Nephron (organoid): ENCODE measurements at regions not wholly inside any gene's neighbourhood (a gene's known extent, or its start where the extent isn't known, plus 50 kb on each side); places are given as distances from the start of the nearest gene placed in this dataset.
"Not testable (repeated sequence)": the region's sequence is repeated elsewhere in the genome, so short reads cannot be mapped to it uniquely, and the experiment has no call there.

Experiments
- H3K27ac Mint-ChIP-seq, 3 experiments: 2 replicates each; pipeline ENCODE4 v1.8.0; 2020; ENCODE audit warnings: mixed read lengths in 3 of 3, mild to moderate bottlenecking in 2 of 3, moderate library complexity in 1 of 3
- H3K27me3 Mint-ChIP-seq: 2 replicates; pipeline ENCODE4 v1.8.0; 2021; ENCODE audit warnings: low read depth, mild to moderate bottlenecking, moderate library complexity, mixed read lengths
- H3K36me3 Mint-ChIP-seq: 2 replicates; pipeline ENCODE4 v1.8.0; 2020; ENCODE audit warnings: low read depth, mixed read lengths
- H3K4me1 Mint-ChIP-seq: 2 replicates; pipeline ENCODE4 v1.8.0; 2020; ENCODE audit warnings: mixed read lengths
- H3K4me3 Mint-ChIP-seq, 3 experiments: 2 replicates each; pipeline ENCODE4 v1.8.0; 2020; ENCODE audit warnings: mild to moderate bottlenecking in 3 of 3, mixed read lengths in 3 of 3, moderate library complexity in 2 of 3
- H3K9me3 Mint-ChIP-seq: 2 replicates; pipeline ENCODE4 v1.8.0; 2020; ENCODE audit warnings: mixed read lengths
- CTCF ChIP-seq, 3 experiments: fragments of 200-600 bp; sonication (generic); IDR thresholded peaks; one replicate each; pipeline ENCODE4 v1.5.0; 2021; ENCODE audit warnings: antibody characterized with exemption in 3 of 3; ENCODE audit not compliant: unreplicated experiment in 3 of 3

- Mint-ChIP-seq H3K27ac (no peak overlapping the region), H3K9me3 (peaks cover 5% of the 10 kb centered on the region), H3K4me3 (no peak overlapping the region), H3K4me1 (no peaks in the 10 kb centered on the region), H3K36me3 (peaks cover 5% of the 10 kb centered on the region), H3K27me3 (peaks cover 4% of the 10 kb centered on the region)
- TF ChIP-seq CTCF (IDR thresholded peaks at IDR 0.05; ENCODE audit: unreplicated experiment in 3 of 3): no peak
These were observed 91.1 kb downstream of the OR13A1 start for GRCh38 chr10:45224219-45224841.

GRCh38 chr10:45227042-45227441 lies 88.4 kb downstream of the OR13A1 start:
- TF ChIP-seq CTCF (IDR thresholded peaks at IDR 0.05; ENCODE audit: unreplicated experiment in 3 of 3): no peak
- Mint-ChIP-seq H3K27me3 (peaks cover 5% of the 10 kb centered on the region), H3K4me1 (no peaks in the 10 kb centered on the region), H3K36me3 (peaks cover 7% of the 10 kb centered on the region), H3K9me3 (peaks cover 19% of the 10 kb centered on the region), H3K4me3 (no peak overlapping the region), H3K27ac (no peak overlapping the region)

- H3K36me3 Mint-ChIP-seq: peaks cover 7% of the 10 kb centered on the region
These were observed 88.0 kb downstream of the OR13A1 start for GRCh38 chr10:45227456-45227855.

GRCh38 chr10:45229823-45230222 lies 85.6 kb downstream of the OR13A1 start:
- no peaks in the 10 kb centered on the region for H3K4me1 Mint-ChIP-seq
- peaks cover 7% of the 10 kb centered on the region for H3K36me3 Mint-ChIP-seq
- no peak overlapping the region for H3K27ac Mint-ChIP-seq
- H3K4me3 Mint-ChIP-seq: no peak overlapping the region
- peaks cover 4% of the 10 kb centered on the region for H3K27me3 Mint-ChIP-seq
- no peak for TF ChIP-seq CTCF (IDR thresholded peaks at IDR 0.05; ENCODE audit: unreplicated experiment in 3 of 3)
- H3K9me3 Mint-ChIP-seq: peaks cover 19% of the 10 kb centered on the region

More at GRCh38 chr10:45227456-45227855, 88.0 kb downstream of the OR13A1 start:
- no peak overlapping the region for H3K4me3 Mint-ChIP-seq
- no peak for TF ChIP-seq CTCF (IDR thresholded peaks at IDR 0.05; ENCODE audit: unreplicated experiment in 3 of 3)
- H3K27ac Mint-ChIP-seq: no peak overlapping the region
- H3K27me3 Mint-ChIP-seq: peaks cover 8% of the 10 kb centered on the region
- H3K9me3 Mint-ChIP-seq: peaks cover 19% of the 10 kb centered on the region
- no peaks in the 10 kb centered on the region for H3K4me1 Mint-ChIP-seq

- H3K27ac Mint-ChIP-seq, H3K27me3 Mint-ChIP-seq, H3K4me3 Mint-ChIP-seq, H3K36me3 Mint-ChIP-seq, H3K4me1 Mint-ChIP-seq, H3K9me3 Mint-ChIP-seq: not testable (repeated sequence)
- TF ChIP-seq CTCF (IDR thresholded peaks at IDR 0.05; ENCODE audit: unreplicated experiment in 3 of 3): peak; percentile 64 to 66 (median 64)
These were observed 80.1 kb downstream of the OR13A1 start for GRCh38 chr10:45235260-45235769.

- Mint-ChIP-seq H3K27me3 (peaks cover 4% of the 10 kb centered on the region), H3K4me1 (no peaks in the 10 kb centered on the region)
These were observed 79.6 kb downstream of the OR13A1 start for GRCh38 chr10:45235798-45236220.

More at GRCh38 chr10:45235798-45236220, 79.6 kb downstream of the OR13A1 start:
- no peak overlapping the region for H3K27ac Mint-ChIP-seq
- H3K4me3 Mint-ChIP-seq: no peak overlapping the region
- H3K36me3 Mint-ChIP-seq: no peaks in the 10 kb centered on the region
- H3K9me3 Mint-ChIP-seq: no peaks in the 10 kb centered on the region
- TF ChIP-seq CTCF (IDR thresholded peaks at IDR 0.05; ENCODE audit: unreplicated experiment in 3 of 3): no peak
